Activated T-cell treated with anti-CD3 and anti-CD28 coated beads for 4 hours (primary cell): ENCODE measurements at regions not wholly inside any gene's neighbourhood (a gene's known extent, or its start where the extent isn't known, plus 50 kb on each side); places are given as distances from the start of the nearest gene placed in this dataset.
"Not testable (repeated sequence)": the region's sequence is repeated elsewhere in the genome, so short reads cannot be mapped to it uniquely, and the experiment has no call there.

Experiments used
- DNase-seq: peaks from one replicate; pipeline ENCODE4 v3.0.0-alpha.2; 2020

DNA sequence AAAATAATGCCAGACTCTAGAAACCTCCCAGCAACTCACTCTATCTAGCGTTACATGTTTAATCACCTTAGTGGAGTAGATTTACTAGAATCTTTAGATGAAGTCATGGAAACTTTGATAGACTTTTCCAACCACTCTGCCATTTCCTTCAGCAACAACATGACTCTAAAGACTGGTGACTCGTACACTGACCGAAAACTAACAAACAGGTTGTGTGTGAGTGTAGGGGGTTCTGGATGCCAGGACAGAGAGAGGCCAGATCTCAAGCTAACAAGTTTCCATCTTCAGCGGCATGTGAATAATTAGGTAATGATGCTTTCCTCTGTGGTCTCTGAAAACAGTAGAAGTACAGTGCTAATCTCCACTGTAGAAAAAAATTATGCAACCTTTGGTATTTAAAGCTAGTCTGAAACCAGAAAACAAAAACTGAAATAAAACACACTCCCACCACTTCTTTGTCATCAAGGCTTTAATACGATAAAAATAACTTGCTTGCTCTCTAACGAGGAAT is 286.4 kb downstream of the PRDM5 start:
- no peak for DNase-seq

DNA sequence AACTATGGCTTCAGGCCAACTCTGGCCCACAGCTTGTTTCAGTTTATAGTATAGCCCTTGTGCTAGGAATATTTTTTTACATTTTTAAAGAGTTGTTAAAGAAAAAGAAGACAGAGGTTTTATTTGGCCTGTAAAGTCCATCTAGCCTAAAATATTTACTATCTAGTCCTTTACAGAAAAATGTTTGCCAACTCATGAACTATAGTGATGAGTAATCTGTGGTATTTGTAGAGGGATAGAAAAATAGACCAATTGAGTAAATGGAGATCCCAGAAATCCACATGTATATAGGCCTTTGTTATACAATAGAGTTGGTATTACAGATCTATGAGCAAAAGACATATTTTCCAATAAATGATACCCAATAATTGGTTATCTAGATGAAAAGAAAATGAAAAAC is 288.7 kb downstream of the PRDM5 start:
- no peak for DNase-seq

DNA sequence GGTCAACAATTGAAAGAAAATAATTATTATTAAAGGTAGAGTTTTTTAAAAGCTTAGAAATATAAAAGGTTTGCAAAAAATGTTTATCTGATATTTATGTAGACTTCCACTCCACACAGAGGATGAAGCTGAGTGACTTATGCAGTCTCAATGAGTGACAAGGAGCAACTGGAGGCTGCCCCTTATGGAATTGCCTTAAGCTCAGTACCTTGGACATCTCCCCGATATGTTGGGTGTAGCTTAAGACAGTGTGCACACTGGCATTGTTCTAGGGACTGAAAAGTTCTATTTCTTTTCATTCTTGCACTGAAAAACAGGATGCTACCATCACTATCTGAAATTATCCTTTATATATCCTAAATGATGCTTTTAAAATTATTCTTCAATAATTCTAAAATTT is 292.1 kb downstream of the PRDM5 start:
- DNase-seq, result no peak

DNA sequence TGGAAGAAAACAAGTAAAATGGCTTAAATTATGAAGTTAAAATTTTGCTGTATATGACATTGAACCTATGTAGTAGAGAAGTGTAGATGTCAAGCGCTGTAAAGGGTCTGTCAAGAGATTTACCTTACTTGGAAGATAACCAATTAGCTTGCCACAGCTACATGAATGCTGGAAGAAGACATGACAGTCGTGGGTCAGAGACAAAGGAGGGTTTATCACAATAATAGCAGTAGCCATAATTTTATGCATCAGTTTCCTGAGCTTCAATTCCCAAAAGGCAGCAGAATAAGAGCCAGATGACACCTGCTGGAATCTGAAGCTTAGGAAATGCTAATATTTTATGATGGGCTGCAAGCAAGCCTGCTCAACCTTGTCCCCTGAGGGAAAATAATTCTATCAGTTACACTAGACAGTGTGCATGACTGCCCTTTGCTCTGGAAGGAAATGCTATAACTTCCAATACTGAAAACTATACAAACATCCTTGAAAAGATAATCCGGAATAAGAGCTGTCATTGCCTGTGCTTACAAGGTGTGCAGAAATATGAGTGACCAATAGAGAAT is 292.9 kb downstream of the PRDM5 start:
- no peak for DNase-seq

DNA sequence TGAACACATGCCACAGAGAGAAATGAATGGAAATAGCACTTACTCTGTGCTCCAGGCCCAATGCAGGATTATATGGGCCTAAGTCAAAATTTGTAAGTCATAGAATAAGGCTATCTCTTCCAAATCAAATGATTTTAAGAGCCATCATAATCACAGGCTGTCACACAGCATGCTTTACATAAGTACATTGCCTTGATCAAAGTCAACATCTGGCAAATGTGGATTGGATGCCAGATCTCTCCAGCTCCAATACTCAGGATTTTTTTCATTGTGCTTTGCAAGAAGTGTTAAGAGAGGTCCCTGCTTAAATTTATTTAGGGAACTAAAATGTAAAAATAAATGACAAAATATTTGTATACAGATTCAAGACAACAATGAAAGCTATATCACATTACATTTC is 299.9 kb downstream of the PRDM5 start:
- DNase-seq, result no peak

DNA sequence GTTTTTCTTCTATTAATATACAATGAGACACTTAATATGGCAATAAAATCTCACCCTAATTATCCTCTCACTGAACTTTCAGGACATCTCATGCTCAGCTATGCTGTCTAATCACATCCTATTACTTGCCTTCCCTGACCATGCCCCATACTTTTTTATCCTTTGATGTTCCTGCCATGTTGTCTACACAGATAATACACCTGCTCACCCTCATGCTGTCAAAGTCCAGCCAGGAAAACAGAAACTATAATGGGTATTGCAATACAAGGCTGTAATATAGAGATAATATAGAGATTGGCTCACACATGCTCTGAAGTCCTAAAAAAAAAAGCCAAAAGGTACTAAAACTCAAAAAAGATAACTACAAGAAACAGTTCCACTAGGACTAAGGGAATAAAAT is 305.4 kb downstream of the PRDM5 start:
- DNase-seq, result no peak

DNA sequence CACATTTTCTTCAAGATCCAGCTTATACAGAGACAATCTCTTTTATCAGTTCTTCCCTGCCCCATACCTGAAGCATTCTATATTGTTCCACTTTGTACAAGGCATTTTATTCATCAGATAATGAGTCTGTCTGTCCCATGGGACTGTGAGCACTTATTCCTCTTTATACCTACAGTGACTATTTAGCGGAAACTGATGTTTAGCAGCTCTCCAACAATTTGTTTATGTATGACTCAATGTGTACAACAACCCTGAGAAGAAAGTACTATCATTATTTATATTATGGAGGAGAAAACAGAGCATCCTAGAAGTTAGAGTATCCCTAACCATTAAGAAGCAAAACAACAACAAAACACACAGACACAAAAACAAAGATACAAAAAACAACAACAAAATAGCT is 306.5 kb downstream of the PRDM5 start:
- DNase-seq, result no peak

DNA sequence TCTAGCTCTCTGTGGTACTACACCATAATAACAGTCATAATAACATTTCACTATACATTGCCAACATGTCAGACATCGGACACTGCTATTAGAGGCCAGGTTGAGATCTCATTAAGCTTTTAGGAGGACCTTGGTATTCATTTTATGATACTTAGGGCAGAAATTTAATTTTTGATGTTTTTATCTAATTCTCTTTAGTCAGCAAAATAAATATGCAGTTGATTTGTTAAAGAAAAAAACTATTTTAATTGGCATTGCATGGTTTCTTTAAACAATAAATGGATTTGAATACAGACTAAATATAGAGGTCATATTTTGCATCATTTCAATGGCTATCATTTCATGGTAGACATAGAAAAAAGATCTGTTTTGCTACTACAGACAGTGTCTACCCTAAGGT is 308.7 kb downstream of the PRDM5 start:
- DNase-seq, result no peak

DNA sequence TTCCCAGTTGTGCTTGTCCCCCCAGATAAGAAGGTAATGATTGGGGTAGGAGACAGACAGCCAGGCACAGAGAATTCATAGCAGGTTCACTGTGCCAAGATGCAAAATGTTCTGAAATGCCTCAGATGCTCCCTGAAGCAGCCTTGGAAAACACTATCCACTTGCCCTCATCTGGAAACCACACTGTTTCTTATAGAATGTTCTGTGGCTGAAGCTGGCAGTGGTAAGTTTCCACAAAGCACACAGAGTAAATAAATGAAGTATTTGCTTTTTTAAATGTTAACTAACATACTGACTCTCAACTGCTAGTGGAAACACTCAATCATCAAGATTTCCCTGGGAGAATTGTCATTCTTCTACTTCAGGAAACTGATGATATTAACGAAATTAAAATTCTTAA is 311.4 kb downstream of the PRDM5 start:
- DNase-seq, result no peak

DNA sequence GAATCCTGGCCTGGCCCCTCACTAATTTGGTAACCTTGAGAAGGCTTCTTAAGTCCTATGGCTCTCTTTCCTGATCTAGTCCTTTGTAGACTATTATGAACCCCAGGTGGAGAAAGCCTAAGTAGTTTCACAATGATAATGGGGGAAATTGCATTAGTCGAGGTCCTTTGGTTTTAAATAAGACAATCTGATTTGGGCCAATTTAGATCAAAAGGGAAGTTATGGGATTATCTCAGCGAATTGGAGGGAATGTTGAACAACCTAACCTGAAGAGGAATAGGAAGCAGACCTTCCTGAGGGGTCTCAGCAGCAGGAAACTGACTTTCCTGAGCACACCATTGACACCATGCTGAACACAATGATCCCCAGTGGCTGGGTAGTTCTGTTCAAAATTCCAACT is 331.5 kb downstream of the PRDM5 start:
- DNase-seq, result no peak

DNA sequence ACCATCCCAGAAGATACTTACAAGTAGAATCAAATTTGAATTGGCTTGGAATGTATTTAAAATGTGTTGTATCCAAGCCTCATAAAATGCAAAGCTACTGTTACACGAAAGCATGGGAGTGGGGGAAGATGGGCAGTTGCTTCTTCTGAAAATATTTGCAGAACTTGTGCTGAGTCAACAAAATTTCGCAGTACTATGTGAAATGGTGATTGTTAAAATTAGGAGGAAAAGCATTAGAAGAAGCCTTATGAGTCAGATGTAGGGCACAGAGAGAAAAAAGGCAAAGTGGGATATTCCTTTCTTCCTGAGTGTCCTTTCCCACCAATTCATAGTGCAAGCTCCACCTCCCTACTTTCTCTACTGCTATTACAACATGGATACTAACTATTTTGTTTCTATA is 332.7 kb downstream of the PRDM5 start:
- no peak for DNase-seq

DNA sequence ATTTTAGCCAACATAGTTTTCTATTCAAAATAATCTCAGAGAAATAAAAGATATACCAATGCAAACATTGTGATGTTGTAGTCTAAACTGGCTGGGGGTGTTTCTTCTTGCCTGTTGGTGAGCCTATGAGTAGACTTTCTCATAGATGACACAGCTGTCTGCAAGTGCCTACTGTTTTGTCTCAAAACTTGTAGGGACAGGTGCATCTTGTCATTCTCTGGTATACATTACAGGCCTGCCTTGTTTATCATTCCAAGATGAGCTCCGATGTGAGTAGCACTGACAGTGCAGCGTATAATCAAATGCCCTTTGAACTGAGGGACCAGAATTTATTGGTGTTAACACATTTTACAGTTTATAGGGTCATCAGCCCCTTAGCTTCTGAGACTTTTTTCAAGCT is 353.8 kb downstream of the PRDM5 start:
- no peak for DNase-seq

DNA sequence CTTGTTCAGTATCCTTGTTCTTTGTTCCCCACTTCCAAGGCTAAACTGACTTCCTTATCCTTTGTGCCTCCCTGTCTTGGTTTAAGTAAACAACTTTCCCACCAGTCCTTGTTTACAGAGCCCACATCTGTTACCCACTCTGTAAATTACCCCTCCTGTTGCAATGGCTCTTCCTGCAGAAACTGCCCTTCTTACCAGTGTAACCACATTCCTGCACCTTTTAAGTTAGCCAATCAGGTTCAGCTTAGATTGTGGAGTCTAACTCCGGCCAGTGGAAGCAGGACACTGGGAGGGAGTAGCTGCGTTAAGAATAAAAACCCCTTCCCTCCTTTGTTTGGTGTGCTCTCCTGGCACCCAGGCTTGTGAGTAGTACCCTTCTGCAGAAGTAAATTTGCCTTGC is 360.9 kb downstream of the PRDM5 start:
- no peak for DNase-seq

DNA sequence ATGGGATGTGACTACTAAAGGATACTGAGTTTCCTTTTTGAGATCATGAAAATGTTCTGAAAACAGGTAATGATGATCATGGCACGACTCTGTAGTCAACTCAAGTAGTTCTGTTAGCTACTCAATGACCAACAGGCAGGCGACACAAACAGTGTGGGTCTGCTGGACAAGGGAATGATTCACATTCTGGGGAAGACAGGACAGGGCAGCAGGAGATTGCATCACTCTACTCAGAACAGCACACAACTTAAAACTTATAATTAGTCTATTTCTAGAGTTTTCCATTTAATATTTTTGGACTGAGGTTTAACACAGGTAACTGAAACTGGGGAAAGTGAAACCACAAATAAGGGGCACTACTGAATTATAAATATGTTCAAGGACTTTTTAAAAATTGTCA is 365.2 kb downstream of the PRDM5 start:
- DNase-seq, result no peak

DNA sequence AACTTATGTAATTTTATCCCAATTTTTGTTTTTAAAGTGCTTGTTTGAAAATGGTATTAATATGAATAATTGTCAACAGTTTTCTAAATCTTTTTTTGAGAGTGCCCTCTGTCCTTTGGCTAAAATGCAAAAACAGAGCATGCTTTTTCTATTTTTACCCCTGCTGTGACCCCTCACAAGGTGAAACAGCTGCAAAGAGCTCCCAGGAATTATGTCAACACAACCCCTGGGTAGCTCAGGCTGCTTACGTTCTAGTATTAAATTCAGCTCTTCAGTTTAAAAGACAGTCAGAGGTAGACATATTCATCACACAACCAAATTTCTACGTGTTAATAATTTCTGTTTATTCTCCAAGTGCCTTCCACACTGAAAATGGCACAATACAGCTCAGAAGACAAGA is 367.5 kb downstream of the PRDM5 start:
- no peak for DNase-seq

DNA sequence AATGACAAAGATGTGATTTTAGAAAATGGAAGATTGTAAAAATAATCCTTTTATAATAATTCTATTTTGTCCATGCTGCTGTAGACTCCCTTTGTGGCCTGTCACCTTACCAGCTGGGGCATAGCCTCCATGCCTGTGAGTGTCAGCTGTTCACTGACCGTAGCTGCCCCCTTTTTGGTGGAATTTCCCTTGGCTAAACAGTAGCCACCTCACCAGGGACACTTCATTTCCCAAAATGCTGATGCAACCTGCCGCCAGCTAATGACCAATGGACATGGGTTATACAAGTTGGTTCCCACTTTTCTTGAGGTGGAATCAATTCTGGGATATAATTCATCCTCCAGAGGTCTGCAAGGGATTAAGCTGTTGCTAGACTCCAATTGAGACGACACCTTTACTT is 368.4 kb downstream of the PRDM5 start:
- no peak for DNase-seq

DNA sequence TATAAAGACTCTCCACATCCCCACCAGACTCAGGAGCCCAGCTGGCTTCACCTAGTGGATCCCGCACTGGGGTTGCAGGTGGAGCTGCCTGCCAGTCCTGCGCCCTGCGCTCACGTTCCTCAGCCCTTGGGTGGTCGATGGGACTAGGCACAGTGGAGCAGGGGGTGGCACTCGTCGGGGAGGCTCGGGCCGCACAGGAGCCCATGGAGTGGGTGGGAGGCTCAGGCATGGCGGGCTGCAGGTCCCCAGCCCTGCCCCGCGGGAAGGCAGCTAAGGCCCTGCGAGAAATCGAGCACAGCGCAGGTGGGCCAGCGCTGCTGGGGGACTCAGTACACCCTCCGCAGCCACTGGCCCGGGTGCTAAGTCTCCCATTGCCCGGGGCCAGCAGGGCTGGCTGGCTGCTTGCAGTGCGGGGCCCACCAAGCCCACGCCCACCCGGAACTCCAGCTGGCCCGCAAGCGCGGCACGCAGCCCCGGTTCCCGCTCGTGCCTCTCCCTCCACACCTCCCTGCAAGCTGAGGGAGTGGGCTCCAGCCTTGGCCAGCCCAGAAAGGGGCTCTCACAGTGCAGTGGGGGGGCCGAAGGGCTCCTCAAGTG is 371.8 kb downstream of the PRDM5 start:
- not testable (repeated sequence) for DNase-seq

DNA sequence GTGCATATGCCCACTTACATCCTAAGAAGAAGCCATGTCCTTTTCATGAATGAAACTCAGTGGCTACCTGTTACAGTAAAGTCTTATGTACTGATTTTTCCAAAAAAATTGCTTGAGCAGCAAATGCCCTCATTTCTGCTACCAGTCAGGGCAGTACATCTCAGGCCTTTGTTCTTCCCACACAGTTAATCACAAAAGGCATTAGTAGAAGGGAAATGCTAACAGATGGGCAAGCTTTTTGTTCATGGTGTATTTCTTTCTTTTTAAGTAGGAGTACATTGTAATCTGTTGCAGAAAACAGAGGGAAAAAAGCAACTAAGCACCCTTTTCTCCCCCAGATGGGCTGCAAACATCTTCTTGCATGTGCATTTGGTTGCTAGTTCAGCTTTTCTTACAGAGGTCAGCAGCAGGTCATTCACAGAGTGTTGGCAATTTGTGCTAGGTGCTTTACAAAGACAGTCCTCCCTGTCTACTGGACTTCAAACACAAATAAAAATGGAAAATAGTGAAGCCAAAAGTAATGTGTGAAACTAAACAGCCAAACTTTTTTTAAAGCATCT is 373.4 kb downstream of the PRDM5 start:
- no peak for DNase-seq

DNA sequence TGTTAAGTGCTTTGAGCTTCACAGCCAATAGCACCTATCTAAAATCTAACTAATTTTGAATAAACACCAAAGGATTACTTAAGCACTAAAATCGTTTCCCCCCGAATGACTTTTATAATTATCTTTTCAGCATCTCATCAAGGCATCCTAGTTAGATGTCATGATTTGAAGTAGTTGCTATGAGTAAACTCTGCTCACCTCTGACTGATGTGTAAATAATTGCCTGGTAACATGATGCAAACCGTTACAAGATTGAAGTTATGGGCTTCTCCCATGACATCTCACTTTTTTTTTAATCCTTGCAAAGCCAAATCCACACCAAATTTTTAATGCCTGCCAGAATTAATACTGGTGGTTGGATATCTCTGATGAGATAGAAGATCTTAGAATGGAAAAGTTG is 377.1 kb downstream of the PRDM5 start:
- DNase-seq, result no peak

DNA sequence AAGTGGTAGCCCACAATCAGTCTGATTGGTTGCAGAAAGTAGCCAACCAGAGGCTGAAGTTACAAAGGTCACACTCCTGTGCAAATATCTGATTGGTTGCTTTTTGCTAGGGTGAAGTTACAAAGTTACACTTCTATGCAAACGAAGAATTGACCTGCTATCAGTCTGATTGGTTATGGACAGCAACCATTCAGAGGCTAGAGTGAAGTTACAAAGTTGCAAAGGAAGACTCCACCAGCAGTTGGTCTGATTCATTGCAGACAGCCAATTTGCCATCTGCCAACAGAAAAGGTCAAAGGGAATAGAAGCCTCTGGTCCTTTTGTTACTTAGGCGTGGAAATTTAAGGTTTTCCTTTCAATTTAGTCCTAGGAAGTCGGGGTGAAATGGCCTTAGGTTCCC is 377.7 kb downstream of the PRDM5 start:
- DNase-seq, result no peak

DNA sequence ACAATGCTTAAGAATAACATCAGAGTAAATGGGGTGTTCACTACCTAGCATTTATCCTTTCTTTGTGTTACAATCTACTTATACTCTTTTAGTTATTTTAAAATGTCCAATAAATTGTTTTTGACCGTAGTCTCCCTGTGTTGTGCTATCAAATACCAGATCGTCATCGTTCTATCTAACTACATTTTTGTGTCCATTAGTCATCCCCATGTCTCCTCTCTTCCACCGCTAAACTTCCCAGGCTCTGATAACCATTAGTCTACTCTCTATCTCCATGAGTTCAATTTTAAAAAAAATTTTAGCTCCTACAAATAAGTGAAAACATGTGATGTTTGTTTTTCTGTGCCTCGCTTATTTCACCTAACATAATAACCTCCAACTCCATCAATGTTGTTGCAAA is 381.9 kb downstream of the PRDM5 start:
- no peak for DNase-seq

DNA sequence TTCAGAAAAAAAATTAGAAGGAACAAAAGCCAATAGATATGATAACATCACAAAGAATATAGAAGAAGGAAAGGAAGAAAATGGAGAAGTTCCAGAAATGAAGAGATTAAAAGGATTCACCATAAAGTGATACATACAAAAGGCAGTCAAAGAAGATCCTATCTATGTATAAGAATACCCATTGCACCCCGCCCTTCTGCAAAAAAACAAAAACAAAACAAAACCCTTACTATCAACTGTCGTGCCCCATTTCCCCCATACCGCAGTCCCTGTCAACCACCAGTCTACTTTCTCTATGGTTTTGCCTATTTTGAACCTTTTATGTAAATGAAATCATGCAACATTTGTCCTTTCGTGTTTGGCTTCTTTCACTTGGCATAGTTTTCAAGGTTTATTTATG is 385.6 kb downstream of the PRDM5 start:
- no peak for DNase-seq

DNA sequence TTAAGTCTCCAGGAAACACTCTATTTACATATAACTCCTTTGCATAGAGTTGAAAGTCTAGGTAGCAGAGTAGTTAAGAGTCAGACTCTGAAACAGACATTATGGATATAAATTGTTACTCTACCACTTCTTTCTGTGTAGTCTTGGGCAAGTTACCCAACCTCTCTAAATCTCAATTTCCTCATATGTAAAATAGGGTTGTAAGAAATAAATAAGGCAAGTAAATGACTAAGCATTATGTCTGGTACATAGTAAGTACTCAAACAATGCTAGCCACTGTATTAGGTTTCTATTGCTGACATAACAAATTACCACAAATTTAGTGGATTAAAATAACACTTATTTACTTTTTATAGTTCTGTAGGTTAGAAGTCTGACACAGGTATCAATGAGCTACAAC is 394.1 kb downstream of the PRDM5 start:
- DNase-seq, result no peak

DNA sequence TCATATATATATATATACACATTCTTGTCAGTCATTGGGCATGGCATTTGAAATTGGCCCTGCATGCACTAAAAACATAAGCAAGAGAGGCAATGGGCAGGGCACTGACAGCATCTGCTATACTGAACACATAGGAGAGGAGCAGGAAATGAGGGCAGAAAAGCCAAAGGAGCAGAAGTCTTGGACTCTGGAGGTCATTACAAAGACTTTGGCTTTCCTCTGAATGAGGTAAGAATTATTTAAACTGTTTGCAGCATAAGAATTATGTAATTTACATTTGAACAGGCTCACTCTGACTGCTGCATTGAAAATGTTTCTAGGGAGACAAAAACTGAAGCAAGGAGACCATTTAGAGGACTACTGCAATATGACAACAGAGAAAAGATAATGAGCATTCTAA is 396.5 kb downstream of the PRDM5 start:
- no peak for DNase-seq

DNA sequence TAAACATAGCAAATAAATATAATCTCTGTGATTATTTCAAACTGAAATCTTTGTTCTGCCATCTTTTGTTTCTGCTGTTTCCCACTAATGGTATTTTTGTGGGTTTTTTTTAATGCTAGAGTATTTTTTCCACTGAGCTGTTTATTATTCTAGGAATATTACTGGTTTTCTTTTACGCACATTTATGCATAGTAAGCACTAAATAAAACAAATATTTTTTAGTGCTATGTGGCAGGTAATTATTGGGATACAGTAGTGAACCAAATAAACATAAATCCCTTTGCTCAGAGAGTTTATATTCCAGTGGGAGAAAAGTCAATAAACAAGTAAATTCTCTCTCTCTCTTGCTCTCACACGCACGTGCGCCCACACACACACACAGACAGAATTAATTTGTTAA is 397.4 kb downstream of the PRDM5 start:
- no peak for DNase-seq
